GM12878 (cell line): ENCODE measurements at regions not wholly inside any gene's neighbourhood (a gene's known extent, or its start where the extent isn't known, plus 50 kb on each side); places are given as distances from the start of the nearest gene placed in this dataset.

Experiments used
- ATAC-seq: fragments of 200-7000 bp; cut with Tn5 transposase; 3 replicates; pipeline ENCODE4 v1.9.1; 2020; ENCODE audit warnings: mild to moderate bottlenecking, moderate library complexity
- BruUV-seq: library from RNA; stranded (reverse); fragments of 400-500 nt; replicated peaks from 2 replicates; lab custom pipeline; 2021; lab: Mats Ljungman, UMichigan
- CTCF ChIA-PET: fragments of 300-600 bp; sonication (Branson Sonifier 250); formaldehyde crosslinking; extraction: SDS; loops from one replicate; lab custom pipeline; 2021; ENCODE audit warnings: inconsistent platforms; lab: Yijun Ruan, JAX
- POLR2A ChIA-PET: fragments of 350-600 bp; formaldehyde crosslinking; extraction: SDS; loops from one replicate; lab custom pipeline; 2021; ENCODE audit warnings: inconsistent platforms; lab: Charles Lee
- RAD21 ChIA-PET: fragments of 300-600 bp; sonication (Branson Sonifier 250); formaldehyde crosslinking; loops from one replicate; lab custom pipeline; 2023; ENCODE audit warnings: antibody characterized with exemption; ENCODE audit not compliant: unreplicated experiment; lab: Charles Lee
- SMC1A ChIA-PET: fragments of 300-600 bp; sonication (Branson Sonifier 250); formaldehyde crosslinking; loops from one replicate; lab custom pipeline; 2023; ENCODE audit not compliant: unreplicated experiment, uncharacterized antibody; lab: Charles Lee
- DNase-seq: peaks from one replicate; pipeline ENCODE4 v3.0.0-alpha.2; 2011; ENCODE audit warnings: low read depth, low spot score
- FAIRE-seq: peaks from 3 replicates; lab custom pipeline; 2011; peaks lifted over from hg19 to GRCh38; lab: Jason Lieb, UNC
- H2AFZ ChIP-seq: 2 replicates; pipeline ENCODE4 v1.6.0; 2011; ENCODE audit warnings: low read depth, low read length, control low read depth; ENCODE audit not compliant: control insufficient read depth
- H3K27ac ChIP-seq: 2 replicates; pipeline ENCODE4 v1.5.1; 2011; ENCODE audit warnings: control low read depth; ENCODE audit not compliant: control insufficient read depth, insufficient read depth
- H3K27me3 ChIP-seq, 2 experiments: replicated peaks in 1 of 2; 2 replicates each; pipeline versions ENCODE4 v1.6.0 to v1.6.1; 2011; ENCODE audit warnings: low read length in 1 of 2; ENCODE audit not compliant: control insufficient read depth in 2 of 2, insufficient read depth in 2 of 2
- H3K36me3 ChIP-seq, 2 experiments: 2 replicates each; pipeline ENCODE4 v1.5.1; 2011; ENCODE audit warnings: low read length in 1 of 2; ENCODE audit not compliant: control insufficient read depth in 2 of 2, insufficient read depth in 2 of 2
- H3K4me1 ChIP-seq: 2 replicates; pipeline ENCODE4 v1.6.1; 2011; ENCODE audit warnings: mild to moderate bottlenecking, low read length, moderate library complexity, mixed read lengths; ENCODE audit not compliant: control insufficient read depth, insufficient read depth
- H3K4me2 ChIP-seq: 2 replicates; pipeline ENCODE4 v1.6.0; 2011; ENCODE audit warnings: control low read depth; ENCODE audit not compliant: control insufficient read depth, insufficient read depth
- H3K4me3 ChIP-seq: fragments of 200-600 bp; sonication (generic); 2 replicates; pipeline ENCODE4 v1.5.1; 2016
- H3K79me2 ChIP-seq: 2 replicates; pipeline ENCODE4 v1.6.0; 2011; ENCODE audit warnings: low read length; ENCODE audit not compliant: control insufficient read depth, insufficient read depth
- H3K9ac ChIP-seq: 2 replicates; pipeline ENCODE4 v1.8.0; 2011; ENCODE audit warnings: low read length, control low read depth, mixed read lengths; ENCODE audit not compliant: control insufficient read depth, insufficient read depth
- H3K9me3 ChIP-seq: replicated peaks from 3 replicates; pipeline ENCODE4 v1.5.1; 2011; ENCODE audit warnings: mild to moderate bottlenecking, low read length; ENCODE audit not compliant: control insufficient read depth, insufficient read depth
- H4K20me1 ChIP-seq: 2 replicates; pipeline ENCODE4 v1.6.0; 2011; ENCODE audit not compliant: control insufficient read depth, insufficient read depth
- CHD1 ChIP-seq: IDR thresholded peaks from 2 replicates; pipeline ENCODE4 v1.6.1; 2012; ENCODE audit warnings: low read depth, low read length, improper control_type of control experiment
- FOS ChIP-seq: IDR thresholded peaks from 3 replicates; pipeline ENCODE4 v1.6.1; 2011; ENCODE audit warnings: borderline replicate concordance; ENCODE audit not compliant: insufficient read length; ENCODE audit errors: extremely low read depth
- MAX ChIP-seq: IDR thresholded peaks from 2 replicates; pipeline ENCODE4 v1.6.1; 2012; ENCODE audit warnings: low read depth, low read length, improper control_type of control experiment
- NFYB ChIP-seq: IDR thresholded peaks from 2 replicates; pipeline ENCODE4 v1.6.1; 2011; ENCODE audit warnings: low read depth, mild to moderate bottlenecking, low read length, improper control_type of control experiment, moderate library complexity; ENCODE audit not compliant: insufficient read depth
- NR2C2 ChIP-seq: IDR thresholded peaks from 2 replicates; pipeline ENCODE4 v1.6.1; 2011; ENCODE audit warnings: borderline replicate concordance, low read depth; ENCODE audit not compliant: control insufficient read depth, insufficient read length
- RB1 ChIP-seq: fragments of 450-650 bp; formaldehyde crosslinking; IDR thresholded peaks from 2 replicates; pipeline ENCODE4 v1.6.1; 2017; ENCODE audit warnings: mild to moderate bottlenecking, borderline replicate concordance
- RBBP5 ChIP-seq: fragments of 200-600 bp; sonication (generic); conservative IDR thresholded peaks from 2 replicates; pipeline ENCODE4 v1.6.1; 2016
- WGBS: methylation state at CpG from one replicate; pipeline ENCODE4 v1.1.6; 2016; ENCODE audit warnings: low lambda C conversion rate; ENCODE audit not compliant: insufficient replicate concordance, insufficient coverage; ENCODE audit errors: missing lambda C conversion rate; 5-methylcytosine and 5-hydroxymethylcytosine counted together
- in situ Hi-C: fragments of 300-500 bp; cut with MboI; formaldehyde crosslinking; loops from 9 replicates; pipeline ENCODE4 v1.14.3; 2018; ENCODE audit warnings: mixed read lengths
- intact Hi-C: fragments of 100-400 bp; cut with micrococcal nuclease; formaldehyde crosslinking; loops from one replicate; pipeline ENCODE4 v1.14.2; 2022; ENCODE audit not compliant: unreplicated experiment
- TF ChIP-seq, protein P1 (sequence below): IDR thresholded peaks from 2 replicates; pipeline ENCODE4 v1.6.1; 2012; ENCODE audit warnings: low read depth, low read length, improper control_type of control experiment
- TF ChIP-seq, protein P2 (sequence below): fragments of 450-650 bp; IDR thresholded peaks from 2 replicates; pipeline ENCODE4 v1.6.1; 2017; ENCODE audit warnings: borderline replicate concordance
- TF ChIP-seq, protein P3 (sequence below): fragments of 450-650 bp; formaldehyde crosslinking; IDR thresholded peaks from 2 replicates; pipeline ENCODE4 v1.4.0; 2020; ENCODE audit warnings: mild to moderate bottlenecking, moderate library complexity

DNA sequence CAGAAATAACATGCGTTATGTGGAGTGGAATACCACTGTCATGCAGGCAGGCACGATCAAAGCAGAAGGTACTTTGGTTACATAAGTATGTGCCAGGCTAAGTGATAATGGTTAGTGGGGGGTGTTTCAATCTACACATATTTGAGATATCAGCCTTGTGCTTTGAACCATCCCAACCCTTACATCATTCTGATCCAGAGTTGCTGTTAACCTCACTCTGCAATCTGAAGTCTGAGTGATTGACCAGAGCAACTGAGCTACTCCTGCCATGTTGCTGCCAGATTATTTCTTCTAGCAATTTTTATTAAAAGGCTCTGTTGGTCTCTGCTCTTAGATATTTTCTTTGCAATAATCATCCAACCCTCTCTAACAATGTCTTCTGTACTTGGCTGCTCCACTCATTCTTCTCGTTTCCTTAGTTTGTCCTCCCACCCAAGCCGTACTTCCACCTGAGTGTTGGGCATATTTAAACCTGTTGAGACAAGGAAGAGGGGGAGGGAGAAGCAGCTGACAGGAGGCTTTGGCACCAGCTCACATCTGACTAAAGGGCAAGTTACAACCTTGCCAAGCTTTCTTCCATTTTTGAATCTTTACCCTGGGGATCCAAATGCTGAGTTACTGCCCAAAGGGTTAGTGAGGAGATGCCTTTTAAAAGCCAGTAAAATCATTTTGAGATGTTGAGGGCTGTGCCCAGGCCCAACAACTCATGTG lies 114.1 kb upstream of the SESN3 start:
- no peak overlapping the region for H2AFZ ChIP-seq
- H3K9me3 ChIP-seq = no peaks in the 10 kb centered on the region; the same call in 1 of the 3 replicates
- H3K4me1 ChIP-seq = peaks cover 4% of the 10 kb centered on the region; the same call in 1 of the 2 replicates
- ChIA-PET RAD21 (no interaction called here), SMC1A (interaction anchor here (1.5 to 2.7 kb wide), 4 partner anchors 8 to 115 kb away, joined by 3 to 11 read pairs (median 6); no protein-coding TSS in a partner anchor), CTCF (no interaction called here), POLR2A (no interaction called here)
- H3K27ac ChIP-seq = no peak overlapping the region
- FAIRE-seq (no peak), DNase-seq (no peak), ATAC-seq (no peak)
- WGBS = 67% methylated on average over 4 of the region's 4 CpGs
- no peak overlapping the region for H3K4me3 ChIP-seq
- TF ChIP-seq RB1 (no peak), NR2C2 (no peak), RBBP5 (no peak), CHD1 (no peak), NFYB (no peak), MAX (no peak), FOS (no peak)
- TF ChIP-seq, protein P1, sequence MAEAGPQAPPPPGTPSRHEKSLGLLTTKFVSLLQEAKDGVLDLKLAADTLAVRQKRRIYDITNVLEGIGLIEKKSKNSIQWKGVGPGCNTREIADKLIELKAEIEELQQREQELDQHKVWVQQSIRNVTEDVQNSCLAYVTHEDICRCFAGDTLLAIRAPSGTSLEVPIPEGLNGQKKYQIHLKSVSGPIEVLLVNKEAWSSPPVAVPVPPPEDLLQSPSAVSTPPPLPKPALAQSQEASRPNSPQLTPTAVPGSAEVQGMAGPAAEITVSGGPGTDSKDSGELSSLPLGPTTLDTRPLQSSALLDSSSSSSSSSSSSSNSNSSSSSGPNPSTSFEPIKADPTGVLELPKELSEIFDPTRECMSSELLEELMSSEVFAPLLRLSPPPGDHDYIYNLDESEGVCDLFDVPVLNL = no peak
- TF ChIP-seq, protein P2, sequence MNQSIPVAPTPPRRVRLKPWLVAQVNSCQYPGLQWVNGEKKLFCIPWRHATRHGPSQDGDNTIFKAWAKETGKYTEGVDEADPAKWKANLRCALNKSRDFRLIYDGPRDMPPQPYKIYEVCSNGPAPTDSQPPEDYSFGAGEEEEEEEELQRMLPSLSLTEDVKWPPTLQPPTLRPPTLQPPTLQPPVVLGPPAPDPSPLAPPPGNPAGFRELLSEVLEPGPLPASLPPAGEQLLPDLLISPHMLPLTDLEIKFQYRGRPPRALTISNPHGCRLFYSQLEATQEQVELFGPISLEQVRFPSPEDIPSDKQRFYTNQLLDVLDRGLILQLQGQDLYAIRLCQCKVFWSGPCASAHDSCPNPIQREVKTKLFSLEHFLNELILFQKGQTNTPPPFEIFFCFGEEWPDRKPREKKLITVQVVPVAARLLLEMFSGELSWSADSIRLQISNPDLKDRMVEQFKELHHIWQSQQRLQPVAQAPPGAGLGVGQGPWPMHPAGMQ = no peak
- TF ChIP-seq, protein P3, sequence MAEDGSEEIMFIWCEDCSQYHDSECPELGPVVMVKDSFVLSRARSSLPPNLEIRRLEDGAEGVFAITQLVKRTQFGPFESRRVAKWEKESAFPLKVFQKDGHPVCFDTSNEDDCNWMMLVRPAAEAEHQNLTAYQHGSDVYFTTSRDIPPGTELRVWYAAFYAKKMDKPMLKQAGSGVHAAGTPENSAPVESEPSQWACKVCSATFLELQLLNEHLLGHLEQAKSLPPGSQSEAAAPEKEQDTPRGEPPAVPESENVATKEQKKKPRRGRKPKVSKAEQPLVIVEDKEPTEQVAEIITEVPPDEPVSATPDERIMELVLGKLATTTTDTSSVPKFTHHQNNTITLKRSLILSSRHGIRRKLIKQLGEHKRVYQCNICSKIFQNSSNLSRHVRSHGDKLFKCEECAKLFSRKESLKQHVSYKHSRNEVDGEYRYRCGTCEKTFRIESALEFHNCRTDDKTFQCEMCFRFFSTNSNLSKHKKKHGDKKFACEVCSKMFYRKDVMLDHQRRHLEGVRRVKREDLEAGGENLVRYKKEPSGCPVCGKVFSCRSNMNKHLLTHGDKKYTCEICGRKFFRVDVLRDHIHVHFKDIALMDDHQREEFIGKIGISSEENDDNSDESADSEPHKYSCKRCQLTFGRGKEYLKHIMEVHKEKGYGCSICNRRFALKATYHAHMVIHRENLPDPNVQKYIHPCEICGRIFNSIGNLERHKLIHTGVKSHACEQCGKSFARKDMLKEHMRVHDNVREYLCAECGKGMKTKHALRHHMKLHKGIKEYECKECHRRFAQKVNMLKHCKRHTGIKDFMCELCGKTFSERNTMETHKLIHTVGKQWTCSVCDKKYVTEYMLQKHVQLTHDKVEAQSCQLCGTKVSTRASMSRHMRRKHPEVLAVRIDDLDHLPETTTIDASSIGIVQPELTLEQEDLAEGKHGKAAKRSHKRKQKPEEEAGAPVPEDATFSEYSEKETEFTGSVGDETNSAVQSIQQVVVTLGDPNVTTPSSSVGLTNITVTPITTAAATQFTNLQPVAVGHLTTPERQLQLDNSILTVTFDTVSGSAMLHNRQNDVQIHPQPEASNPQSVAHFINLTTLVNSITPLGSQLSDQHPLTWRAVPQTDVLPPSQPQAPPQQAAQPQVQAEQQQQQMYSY = no peak
- H3K27me3 ChIP-seq = no peaks in the 10 kb centered on the region; a peak in 1 of 4 replicates
- no peak overlapping the region for H3K9ac ChIP-seq
- no peaks in the 10 kb centered on the region for H3K36me3 ChIP-seq
- in situ Hi-C loops = no loop called here
- H3K4me2 ChIP-seq = no peak overlapping the region
- intact Hi-C loops = no loop called here
- H3K79me2 ChIP-seq = no peaks in the 10 kb centered on the region
- H4K20me1 ChIP-seq = no peaks in the 10 kb centered on the region; the same call in 1 of the 2 replicates
- no TSS peak for BruUV-seq
